SJSA1 (cell line): ENCODE measurements at regions not wholly inside any gene's neighbourhood (a gene's known extent, or its start where the extent isn't known, plus 50 kb on each side); places are given as distances from the start of the nearest gene placed in this dataset.

Source experiments
- DNase-seq, 2 experiments: peaks; one replicate each; pipeline ENCODE4 v3.0.0-alpha.2; 2015 to 2020; ENCODE audit warnings: low spot score in 2 of 2, low read depth in 1 of 2
- H3K27ac ChIP-seq: fragments of 250-450 bp; sonication (Bioruptor Pico); 2 replicates; pipeline ENCODE4 v1.5.1; 2020; ENCODE audit warnings: mild to moderate bottlenecking, moderate library complexity
- H3K27me3 ChIP-seq: fragments of 250-450 bp; sonication (Bioruptor Pico); replicated peaks from 2 replicates; pipeline ENCODE4 v1.5.1; 2020; ENCODE audit warnings: mild to moderate bottlenecking, moderate library complexity
- H3K36me3 ChIP-seq: fragments of 250-450 bp; sonication (Bioruptor Pico); 2 replicates; pipeline ENCODE4 v1.5.1; 2020; ENCODE audit warnings: mild to moderate bottlenecking
- H3K4me1 ChIP-seq: fragments of 250-450 bp; sonication (Bioruptor Pico); replicated peaks from 2 replicates; pipeline ENCODE4 v1.6.1; 2021; ENCODE audit warnings: mild to moderate bottlenecking
- H3K4me3 ChIP-seq: fragments of 250-450 bp; sonication (Bioruptor Pico); 2 replicates; pipeline ENCODE4 v1.5.1; 2020; ENCODE audit warnings: mild to moderate bottlenecking
- H3K9me3 ChIP-seq: fragments of 250-450 bp; sonication (Bioruptor Pico); replicated peaks from 2 replicates; pipeline ENCODE4 v1.5.1; 2020; ENCODE audit warnings: mild to moderate bottlenecking

DNA sequence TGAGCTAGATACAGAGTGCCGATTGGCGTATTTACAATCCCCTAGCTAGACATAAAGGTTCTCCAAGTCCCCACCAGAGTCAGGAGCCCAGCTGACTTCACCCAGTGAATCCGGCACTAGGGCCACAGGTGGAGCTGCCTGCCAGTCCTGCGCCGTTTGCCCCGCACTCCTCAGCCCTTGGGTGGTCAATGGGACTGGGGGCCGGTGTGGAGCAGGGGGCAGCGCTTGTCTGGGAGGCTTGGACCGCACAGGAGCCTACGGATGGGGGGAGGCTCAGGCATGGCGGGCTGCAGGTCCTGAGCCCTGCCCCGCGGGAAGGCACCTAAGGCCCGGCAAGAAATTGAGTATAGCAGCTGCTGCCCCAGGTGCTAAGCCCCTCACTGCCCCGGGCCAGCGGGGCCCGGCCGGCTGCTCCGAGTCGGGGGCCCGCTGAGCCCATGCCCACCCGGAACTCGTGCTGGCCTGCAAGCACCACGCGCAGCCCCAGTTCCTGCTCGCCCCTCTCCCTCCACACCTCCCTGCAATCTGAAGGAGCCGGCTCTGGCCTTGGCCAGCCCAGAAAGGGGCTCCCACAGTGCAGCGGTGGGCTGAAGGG, 1113.8 kb upstream of the LRRTM3 start:
- Histone ChIP-seq H3K36me3 (no peaks in the 10 kb centered on the region), H3K27ac (no peak overlapping the region), H3K4me1 (no peaks in the 10 kb centered on the region), H3K27me3 (no peaks in the 10 kb centered on the region), H3K9me3 (no peaks in the 10 kb centered on the region), H3K4me3 (no peak overlapping the region)
- no peak for DNase-seq

DNA sequence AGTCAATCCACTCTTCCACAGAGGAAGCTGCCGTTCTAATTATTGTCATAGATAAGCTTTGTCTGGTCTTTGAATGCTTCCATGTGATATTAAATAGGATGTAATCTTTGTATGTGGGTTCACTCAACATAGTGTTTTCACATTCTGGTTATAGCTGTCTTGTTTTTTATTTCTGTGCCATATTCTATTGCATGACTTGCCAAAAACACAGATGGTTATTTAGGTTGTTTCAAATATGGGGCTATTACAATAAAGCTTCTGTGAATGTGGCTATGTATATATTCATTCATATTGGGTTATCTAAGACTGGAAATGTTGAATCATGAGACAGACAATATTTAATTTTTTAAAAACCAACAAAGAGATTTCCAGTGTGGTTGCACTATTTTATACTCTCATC, 1109.3 kb upstream of the LRRTM3 start:
- Histone ChIP-seq H3K36me3 (no peaks in the 10 kb centered on the region), H3K9me3 (no peaks in the 10 kb centered on the region), H3K27ac (no peak overlapping the region), H3K4me1 (no peaks in the 10 kb centered on the region), H3K4me3 (no peak overlapping the region), H3K27me3 (no peaks in the 10 kb centered on the region)
- DNase-seq = no peak

DNA sequence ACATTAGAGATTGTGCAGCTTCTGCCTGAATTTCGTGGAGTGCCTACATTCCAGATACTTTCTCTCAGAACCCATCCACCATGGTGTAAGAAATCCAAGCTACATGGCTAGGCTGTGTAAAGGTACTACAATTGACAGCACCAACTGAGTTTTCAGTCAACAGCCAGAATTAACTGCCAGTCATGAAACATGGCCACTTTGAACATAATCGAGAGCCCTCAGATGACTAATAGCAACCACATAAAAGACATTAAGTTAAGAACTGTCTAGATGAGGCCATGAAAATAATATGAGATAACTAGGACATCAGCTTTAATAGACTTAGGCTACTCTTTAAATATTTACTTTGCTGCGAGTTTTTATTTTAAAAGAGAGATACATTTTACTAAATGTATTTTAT, 1106.8 kb upstream of the LRRTM3 start:
- Histone ChIP-seq H3K27ac (no peak overlapping the region), H3K4me3 (no peak overlapping the region), H3K27me3 (no peaks in the 10 kb centered on the region), H3K9me3 (no peaks in the 10 kb centered on the region), H3K4me1 (no peaks in the 10 kb centered on the region), H3K36me3 (no peaks in the 10 kb centered on the region)
- no peak for DNase-seq

DNA sequence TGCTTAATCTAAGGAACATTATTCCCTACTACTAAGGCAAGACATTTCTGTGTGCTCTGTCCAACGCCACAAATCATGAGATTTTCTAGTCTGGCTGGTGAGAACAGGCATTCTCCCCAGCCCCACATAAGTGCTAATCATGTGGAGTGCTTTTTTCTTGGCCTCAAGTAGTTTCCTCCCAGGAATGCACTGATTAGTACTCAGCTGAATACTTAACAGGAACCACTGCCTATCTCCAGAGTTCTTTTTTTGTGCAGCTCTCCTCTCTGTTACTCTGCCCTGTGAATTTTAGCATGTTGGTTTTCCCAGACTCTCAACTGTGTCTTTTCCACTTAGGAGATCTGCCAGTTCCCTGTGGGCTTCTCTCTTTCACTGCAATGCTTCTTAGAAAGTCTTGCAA, 1098.5 kb upstream of the LRRTM3 start:
- H3K27me3 ChIP-seq = no peaks in the 10 kb centered on the region
- H3K4me3 ChIP-seq = no peak overlapping the region
- H3K9me3 ChIP-seq = no peaks in the 10 kb centered on the region
- no peaks in the 10 kb centered on the region for H3K36me3 ChIP-seq
- H3K4me1 ChIP-seq = no peaks in the 10 kb centered on the region
- no peak for DNase-seq
- no peak overlapping the region for H3K27ac ChIP-seq

DNA sequence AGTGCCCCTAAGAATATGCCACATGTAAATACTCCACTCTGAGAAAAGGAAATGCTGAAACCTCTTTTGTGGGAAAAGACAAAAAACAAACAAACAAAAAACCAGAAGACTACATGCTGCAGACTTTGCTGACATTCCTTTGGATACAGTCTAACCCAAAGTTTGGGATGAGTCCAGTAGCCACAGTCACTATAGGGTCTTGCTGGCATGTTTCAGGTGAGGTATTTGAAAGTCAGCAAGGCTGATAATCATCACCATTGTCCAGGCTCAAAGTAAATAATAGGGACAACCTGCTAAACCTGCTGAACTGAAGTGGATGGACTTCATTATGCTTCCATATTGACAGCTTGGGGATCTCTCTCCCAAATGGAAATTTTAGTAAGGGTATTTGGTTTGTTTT, 1087.0 kb upstream of the LRRTM3 start:
- Histone ChIP-seq H3K27ac (no peak overlapping the region), H3K36me3 (no peaks in the 10 kb centered on the region), H3K27me3 (no peaks in the 10 kb centered on the region), H3K4me3 (no peak overlapping the region), H3K4me1 (no peaks in the 10 kb centered on the region), H3K9me3 (no peaks in the 10 kb centered on the region; the same call in 1 of the 2 replicates)
- no peak for DNase-seq

DNA sequence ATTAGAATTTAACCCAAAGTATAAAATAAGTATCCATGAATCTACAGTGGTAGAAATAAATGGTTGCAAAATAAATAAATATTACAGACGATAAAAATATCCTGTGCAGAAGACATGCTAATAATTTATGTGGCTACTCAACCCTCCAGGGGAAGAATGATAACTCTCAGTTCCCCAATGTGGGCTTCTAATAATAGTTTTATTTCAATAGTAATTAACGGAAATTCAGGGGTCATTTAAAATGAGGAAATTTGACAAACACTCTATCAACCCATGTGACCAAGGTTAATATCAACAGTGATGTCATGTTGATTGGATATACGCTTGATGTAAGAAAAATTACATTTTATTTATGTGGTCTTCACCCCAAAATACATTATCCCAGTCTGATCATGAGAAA, 1082.6 kb upstream of the LRRTM3 start:
- Histone ChIP-seq H3K27ac (no peak overlapping the region), H3K27me3 (no peaks in the 10 kb centered on the region), H3K36me3 (no peaks in the 10 kb centered on the region), H3K4me1 (no peaks in the 10 kb centered on the region), H3K9me3 (no peaks in the 10 kb centered on the region; the same call in 1 of the 2 replicates), H3K4me3 (no peak overlapping the region)
- DNase-seq = no peak

DNA sequence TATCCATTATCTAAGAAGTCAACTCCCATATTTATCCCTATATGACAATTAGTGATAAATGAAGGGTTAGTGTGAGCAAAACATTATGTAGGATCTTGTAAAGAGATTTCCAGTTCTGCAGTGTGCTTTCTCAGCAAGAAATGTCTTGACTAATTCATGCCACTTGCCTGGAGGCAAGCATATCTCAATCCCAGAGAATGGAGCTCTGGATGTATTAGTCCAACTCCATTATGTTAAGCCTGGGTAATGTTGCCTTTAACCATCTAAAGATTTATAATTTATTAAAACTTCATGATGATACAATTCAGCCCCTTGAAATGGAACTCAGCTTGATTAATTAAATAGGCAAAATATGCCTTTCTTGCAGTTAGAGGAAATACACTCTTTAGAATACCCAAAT, 1079.9 kb upstream of the LRRTM3 start:
- H3K9me3 ChIP-seq = no peaks in the 10 kb centered on the region; the same call in 1 of the 2 replicates
- H3K27me3 ChIP-seq = no peaks in the 10 kb centered on the region
- DNase-seq = no peak
- H3K4me1 ChIP-seq = no peaks in the 10 kb centered on the region
- no peaks in the 10 kb centered on the region for H3K36me3 ChIP-seq
- no peak overlapping the region for H3K27ac ChIP-seq
- H3K4me3 ChIP-seq = no peak overlapping the region

DNA sequence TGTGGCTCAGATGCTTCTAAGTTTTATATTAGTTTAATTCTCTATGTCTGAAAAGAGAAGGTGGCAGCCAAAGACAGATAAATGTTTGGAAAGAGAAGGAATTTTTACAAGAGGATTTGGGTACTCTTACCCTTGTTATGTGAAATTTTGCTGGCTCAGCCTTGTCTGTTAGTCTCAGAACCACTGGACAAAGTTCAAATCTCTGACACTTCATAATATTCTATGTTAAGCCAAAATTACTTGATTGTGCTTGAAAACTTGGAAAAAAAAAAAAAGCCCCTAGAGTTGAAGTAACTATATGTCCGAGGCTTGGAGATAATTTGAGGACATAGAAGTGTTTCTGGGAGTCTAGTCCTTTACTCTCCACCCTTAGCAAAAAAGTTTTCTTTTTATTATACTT, 1079.3 kb upstream of the LRRTM3 start:
- no peaks in the 10 kb centered on the region for H3K4me1 ChIP-seq
- no peak for DNase-seq
- no peak overlapping the region for H3K4me3 ChIP-seq
- H3K27ac ChIP-seq = no peak overlapping the region
- H3K36me3 ChIP-seq = no peaks in the 10 kb centered on the region
- no peaks in the 10 kb centered on the region; the same call in 1 of the 2 replicates for H3K9me3 ChIP-seq
- no peaks in the 10 kb centered on the region for H3K27me3 ChIP-seq

DNA sequence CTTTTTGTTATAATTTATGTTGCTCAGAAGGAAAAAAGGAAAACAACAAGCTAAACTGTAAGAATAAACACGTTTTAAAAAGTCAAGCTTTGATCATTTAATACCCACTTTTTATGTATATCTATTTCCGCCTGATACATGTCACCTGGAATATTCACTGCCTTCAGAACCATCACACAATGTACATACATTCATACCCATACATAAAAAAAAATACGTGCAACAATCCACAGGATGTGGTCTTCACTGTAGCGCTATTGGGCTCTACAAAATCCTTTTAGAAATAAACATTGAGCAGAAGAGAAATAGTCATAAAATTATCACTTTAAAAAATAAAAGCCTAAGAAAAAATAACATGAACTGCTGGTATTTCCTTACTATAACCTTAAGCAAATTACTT, 1078.9 kb upstream of the LRRTM3 start:
- H3K27ac ChIP-seq = no peak overlapping the region
- DNase-seq = no peak
- no peaks in the 10 kb centered on the region for H3K4me1 ChIP-seq
- H3K36me3 ChIP-seq = no peaks in the 10 kb centered on the region
- no peak overlapping the region for H3K4me3 ChIP-seq
- no peaks in the 10 kb centered on the region; the same call in 1 of the 2 replicates for H3K9me3 ChIP-seq
- H3K27me3 ChIP-seq = no peaks in the 10 kb centered on the region

DNA sequence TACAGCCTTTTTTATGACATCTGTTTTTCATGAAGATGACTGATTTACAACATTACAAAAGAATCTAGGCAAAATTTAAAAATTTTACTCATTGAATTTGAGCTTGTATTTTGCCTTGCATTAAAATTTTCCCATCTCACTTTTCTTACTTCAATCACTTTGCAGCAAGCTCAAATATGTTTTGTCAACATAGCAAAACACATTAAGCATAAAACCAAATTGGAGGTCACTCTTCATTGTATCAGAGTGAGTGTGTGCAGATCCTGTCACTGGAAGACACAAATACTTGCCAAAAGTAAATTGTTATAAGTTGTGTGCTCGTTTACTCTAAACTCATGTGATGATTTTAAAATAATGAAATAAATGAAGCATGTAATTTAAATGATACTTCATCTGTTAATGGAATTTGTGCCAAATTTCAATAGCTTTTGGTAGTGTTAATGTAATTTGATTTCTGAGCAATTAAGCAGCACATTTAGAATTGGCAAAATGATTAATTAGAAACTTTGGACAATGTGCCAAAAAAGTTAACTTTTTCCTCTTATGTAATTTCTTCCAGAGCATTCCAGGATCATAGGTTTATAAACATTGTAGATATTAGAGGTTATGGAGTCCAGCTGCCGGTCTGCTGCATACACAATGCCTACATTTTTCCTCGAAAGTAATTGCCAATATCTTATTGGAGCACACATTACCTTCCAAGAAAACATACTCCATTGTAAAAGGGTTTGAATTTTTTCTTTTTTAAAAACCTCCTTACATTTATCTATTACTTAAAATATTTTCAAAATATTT, 1078.2 kb upstream of the LRRTM3 start:
- Histone ChIP-seq H3K9me3 (no peaks in the 10 kb centered on the region; the same call in 1 of the 2 replicates), H3K27ac (no peak overlapping the region), H3K36me3 (no peaks in the 10 kb centered on the region), H3K4me1 (no peaks in the 10 kb centered on the region), H3K4me3 (no peak overlapping the region), H3K27me3 (no peaks in the 10 kb centered on the region)
- DNase-seq = no peak

DNA sequence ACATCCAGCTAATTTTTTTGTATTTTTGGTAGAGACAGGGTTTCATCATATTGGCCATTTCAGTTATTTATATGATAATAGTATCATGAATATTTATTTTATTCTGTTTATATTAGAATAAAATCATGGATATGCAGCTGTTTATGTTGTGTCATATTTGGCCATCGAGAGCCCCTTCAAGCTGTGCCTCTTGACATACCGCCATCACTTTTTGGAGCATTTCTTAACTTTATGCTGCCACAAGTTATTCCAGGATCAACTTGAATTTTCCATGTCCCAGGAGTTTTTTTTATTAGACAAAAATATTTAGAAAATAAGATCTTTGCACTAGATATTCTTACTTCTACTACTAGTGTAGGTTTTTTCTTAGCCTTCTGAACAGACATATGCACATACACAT, 1067.0 kb upstream of the LRRTM3 start:
- no peak overlapping the region for H3K4me3 ChIP-seq
- no peak overlapping the region for H3K27ac ChIP-seq
- H3K4me1 ChIP-seq = no peaks in the 10 kb centered on the region
- DNase-seq = no peak
- no peaks in the 10 kb centered on the region for H3K27me3 ChIP-seq
- H3K9me3 ChIP-seq = no peaks in the 10 kb centered on the region
- no peaks in the 10 kb centered on the region for H3K36me3 ChIP-seq

DNA sequence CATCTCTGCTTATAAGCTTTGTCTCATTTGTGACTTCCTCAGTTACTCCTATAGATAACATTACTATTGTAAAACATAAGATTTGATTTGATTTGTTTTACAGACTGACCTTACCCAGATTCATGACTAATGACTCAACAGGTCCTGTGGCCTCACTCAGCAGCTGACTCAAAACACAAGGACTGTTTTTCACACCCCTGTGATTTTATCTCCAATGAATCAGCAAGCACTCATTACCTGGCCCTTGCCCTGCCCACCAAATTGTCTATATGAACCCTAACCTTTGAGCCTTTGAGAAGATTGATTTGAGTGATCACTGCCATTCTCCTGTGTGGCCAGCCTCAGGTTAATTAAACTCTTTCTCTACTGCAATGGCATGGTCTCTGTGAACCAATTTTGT, 1064.6 kb upstream of the LRRTM3 start:
- DNase-seq = no peak
- H3K9me3 ChIP-seq = no peaks in the 10 kb centered on the region
- no peaks in the 10 kb centered on the region for H3K27me3 ChIP-seq
- H3K4me3 ChIP-seq = no peak overlapping the region
- no peaks in the 10 kb centered on the region for H3K4me1 ChIP-seq
- H3K36me3 ChIP-seq = no peaks in the 10 kb centered on the region
- H3K27ac ChIP-seq = no peak overlapping the region
